Nephron progenitor cell (in vitro differentiated cells): ENCODE measurements at regions not wholly inside any gene's neighbourhood (a gene's known extent, or its start where the extent isn't known, plus 50 kb on each side); places are given as distances from the start of the nearest gene placed in this dataset.

Experiments used
- DNase-seq: peaks from one replicate; pipeline ENCODE4 v3.0.0; 2021
- H3K27ac Mint-ChIP-seq: 2 replicates; pipeline ENCODE4 v1.8.0; 2021; ENCODE audit warnings: mild to moderate bottlenecking, moderate library complexity, mixed read lengths
- H3K27me3 Mint-ChIP-seq: 2 replicates; pipeline ENCODE4 v1.8.0; 2021; ENCODE audit warnings: mild to moderate bottlenecking, low read depth, mixed read lengths; ENCODE audit not compliant: poor library complexity
- H3K36me3 Mint-ChIP-seq: 2 replicates; pipeline ENCODE4 v1.8.0; 2021; ENCODE audit warnings: low read depth, mixed read lengths
- H3K4me1 Mint-ChIP-seq: 2 replicates; pipeline ENCODE4 v1.8.0; 2021; ENCODE audit warnings: mixed read lengths
- H3K4me3 Mint-ChIP-seq: 2 replicates; pipeline ENCODE4 v1.8.0; 2021; ENCODE audit warnings: mild to moderate bottlenecking, moderate library complexity, mixed read lengths
- H3K9me3 Mint-ChIP-seq: 2 replicates; pipeline ENCODE4 v1.8.0; 2021; ENCODE audit warnings: mild to moderate bottlenecking, moderate library complexity, mixed read lengths
- CTCF ChIP-seq: fragments of 200-600 bp; sonication (generic); IDR thresholded peaks from 2 replicates; pipeline ENCODE4 v1.5.0; 2021; ENCODE audit warnings: antibody characterized with exemption

- no peak overlapping the region for H3K27ac Mint-ChIP-seq
- H3K4me1 Mint-ChIP-seq, result peaks cover 18% of the 10 kb centered on the region
- no peaks in the 10 kb centered on the region for H3K36me3 Mint-ChIP-seq
- no peak overlapping the region for H3K4me3 Mint-ChIP-seq
- TF ChIP-seq CTCF, result no peak
- H3K9me3 Mint-ChIP-seq, result peaks cover 14% of the 10 kb centered on the region
- no peak for DNase-seq
- H3K27me3 Mint-ChIP-seq, result peaks cover 2% of the 10 kb centered on the region
These were observed 258.3 kb upstream of the CAMK1G start for GRCh38 chr1:209324901-209325871.

DNA sequence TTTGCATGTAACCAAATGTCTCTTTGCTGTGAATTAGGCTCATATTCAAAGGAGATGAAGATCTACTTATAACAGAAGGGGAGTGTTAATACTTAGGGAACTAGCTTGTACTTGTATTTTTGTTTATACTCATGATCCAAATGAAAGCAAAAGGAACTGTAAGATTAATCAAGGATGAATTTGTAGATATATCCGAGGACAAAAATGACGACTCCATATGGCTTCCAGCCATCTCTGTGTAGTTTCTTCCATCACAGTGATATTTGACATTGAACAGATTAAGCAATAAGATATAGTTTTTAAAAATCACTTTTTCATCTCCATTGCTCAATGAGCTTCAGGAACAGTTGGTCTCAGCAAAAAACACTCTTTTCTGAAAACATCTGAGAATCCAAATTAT, 257.4 kb upstream of the CAMK1G start:
- no peak overlapping the region for H3K4me3 Mint-ChIP-seq
- peaks cover 3% of the 10 kb centered on the region for H3K27me3 Mint-ChIP-seq
- H3K9me3 Mint-ChIP-seq, result peaks cover 9% of the 10 kb centered on the region
- H3K4me1 Mint-ChIP-seq, result peaks cover 18% of the 10 kb centered on the region
- no peak for TF ChIP-seq CTCF
- no peaks in the 10 kb centered on the region for H3K36me3 Mint-ChIP-seq
- H3K27ac Mint-ChIP-seq, result no peak overlapping the region
- DNase-seq, result no peak

DNA sequence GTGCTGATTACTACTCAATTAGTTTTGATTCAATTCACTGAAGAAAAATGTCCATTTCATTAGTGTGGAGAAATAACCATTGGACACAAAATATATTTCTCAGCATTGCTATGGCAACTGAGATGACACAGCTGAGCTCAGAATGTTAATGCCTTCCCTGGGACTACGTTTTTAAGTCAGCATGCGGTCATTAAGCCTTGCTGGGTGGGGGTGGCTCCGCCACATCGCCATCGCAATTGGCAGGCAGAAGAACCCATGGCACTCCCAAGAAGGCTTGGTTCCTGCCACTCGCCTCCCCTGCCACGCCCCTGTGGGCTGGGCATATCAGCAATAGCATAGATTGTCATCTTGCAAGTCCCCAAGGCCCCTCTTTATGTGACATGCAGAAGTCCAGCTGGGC, 256.7 kb upstream of the CAMK1G start:
- Mint-ChIP-seq H3K27ac (no peak overlapping the region), H3K36me3 (no peaks in the 10 kb centered on the region), H3K4me1 (peaks cover 18% of the 10 kb centered on the region), H3K27me3 (peaks cover 5% of the 10 kb centered on the region), H3K9me3 (peaks cover 2% of the 10 kb centered on the region), H3K4me3 (no peak overlapping the region)
- no peak for DNase-seq
- TF ChIP-seq CTCF, result no peak

DNA sequence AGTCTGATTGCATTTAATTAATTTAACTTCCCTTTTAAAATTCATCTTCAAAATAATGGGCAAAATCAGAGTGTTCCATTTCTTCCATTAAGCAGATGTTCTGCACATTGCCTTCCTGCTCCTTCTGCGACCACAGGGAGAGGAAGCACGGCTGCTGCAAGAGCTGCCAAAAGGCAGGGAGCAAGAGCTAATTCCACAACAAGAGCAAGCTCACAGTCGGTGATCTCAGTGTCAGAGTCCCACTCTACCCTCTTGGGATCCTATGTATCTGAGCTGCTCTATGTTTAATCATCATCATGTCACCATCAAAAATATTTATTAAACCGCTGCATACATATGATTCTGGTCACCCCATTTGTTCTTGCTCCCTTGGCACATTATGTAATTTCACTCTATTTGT, 255.3 kb upstream of the CAMK1G start:
- DNase-seq, result no peak
- H3K36me3 Mint-ChIP-seq, result no peaks in the 10 kb centered on the region
- H3K27me3 Mint-ChIP-seq, result peaks cover 5% of the 10 kb centered on the region
- H3K4me3 Mint-ChIP-seq, result no peak overlapping the region
- no peak for TF ChIP-seq CTCF
- H3K4me1 Mint-ChIP-seq, result peaks cover 18% of the 10 kb centered on the region
- no peaks in the 10 kb centered on the region for H3K9me3 Mint-ChIP-seq
- no peak overlapping the region for H3K27ac Mint-ChIP-seq

- H3K27ac Mint-ChIP-seq, result no peak overlapping the region
- TF ChIP-seq CTCF, result peak; percentile 76
- DNase-seq, result peak; percentile 51
These were observed 248.3 kb upstream of the CAMK1G start for GRCh38 chr1:209335178-209335577.

GRCh38 chr1:209341146-209341545, 242.4 kb upstream of the CAMK1G start:
- Mint-ChIP-seq H3K9me3 (peaks cover 7% of the 10 kb centered on the region), H3K4me1 (peaks cover 15% of the 10 kb centered on the region), H3K27me3 (no peaks in the 10 kb centered on the region), H3K36me3 (no peaks in the 10 kb centered on the region), H3K27ac (peak overlapping the region; percentile 14), H3K4me3 (no peak overlapping the region)
- DNase-seq, result no peak
- no peak for TF ChIP-seq CTCF

More at GRCh38 chr1:209335178-209335577, 248.3 kb upstream of the CAMK1G start:
- H3K4me3 Mint-ChIP-seq, result no peak overlapping the region
- peaks cover 2% of the 10 kb centered on the region for H3K27me3 Mint-ChIP-seq
- H3K9me3 Mint-ChIP-seq, result no peaks in the 10 kb centered on the region
- H3K36me3 Mint-ChIP-seq, result no peaks in the 10 kb centered on the region
- no peaks in the 10 kb centered on the region for H3K4me1 Mint-ChIP-seq
